ENCODE measurements at regions not wholly inside any gene's neighbourhood (a gene's known extent, or its start where the extent isn't known, plus 50 kb on each side); places are given as distances from the start of the nearest gene placed in this dataset.
A peak's percentile ranks its signal among the peaks of the same experiment; 100 is the strongest.

DNA sequence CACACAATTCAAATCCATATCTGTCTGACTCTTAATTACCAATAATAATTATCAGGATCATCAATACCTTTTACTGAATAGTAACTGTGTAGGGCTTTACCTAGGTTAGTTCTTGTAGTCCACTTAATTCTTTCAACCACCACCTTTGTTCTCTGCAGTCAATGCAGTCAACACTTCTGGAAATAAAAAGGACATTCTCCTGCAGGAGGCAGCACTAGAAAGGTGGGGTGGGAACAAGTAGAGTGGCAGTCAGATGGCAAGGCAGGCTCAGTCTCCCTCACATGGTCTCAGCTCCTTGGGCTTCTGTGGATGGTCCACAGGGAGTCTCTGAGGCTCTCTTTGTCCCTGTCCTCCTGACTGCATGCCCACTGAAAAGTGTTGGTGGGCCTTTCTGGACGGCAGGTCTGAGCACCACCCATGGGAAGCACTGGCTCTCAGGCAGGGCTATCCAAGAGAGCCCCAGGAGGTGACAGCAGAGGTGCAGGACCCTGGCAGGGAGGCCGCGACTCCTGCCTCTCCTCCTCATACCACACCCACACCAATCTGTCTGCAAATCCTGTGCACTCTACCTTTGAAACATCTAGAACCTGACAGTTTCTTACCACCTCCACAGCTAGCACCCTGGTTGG is 237.3 kb downstream of the FOXD2 start:
- no peak overlapping the region for H2BK20ac ChIP-seq (ENCODE audit: low read depth, low read length, poor library complexity, severe bottlenecking)
- H3K23ac ChIP-seq (ENCODE audit: insufficient read length, low read depth, low read length): no peak overlapping the region
- Mint-ChIP-seq H3K9me3 (peaks cover 18 to 19% of the 10 kb centered on the region in 2 experiments), H3K27me3 (ENCODE audit: low read depth) (peaks cover 21% of the 10 kb centered on the region), H3K4me3 (no peak overlapping the region), H3K4me1 (peaks cover 5 to 15% of the 10 kb centered on the region in 2 experiments), H3K36me3 (ENCODE audit: insufficient read depth in 1 of 3, low read depth in 3 of 3) (peaks cover 4 to 6% (median 4%) of the 10 kb centered on the region in 3 experiments; a peak in 6 of 7 replicates), H3K27ac (no peak overlapping the region)
- no peak overlapping the region for H2BK12ac ChIP-seq (ENCODE audit: insufficient read length, low read depth, low read length)
- TF ChIP-seq, protein P1, sequence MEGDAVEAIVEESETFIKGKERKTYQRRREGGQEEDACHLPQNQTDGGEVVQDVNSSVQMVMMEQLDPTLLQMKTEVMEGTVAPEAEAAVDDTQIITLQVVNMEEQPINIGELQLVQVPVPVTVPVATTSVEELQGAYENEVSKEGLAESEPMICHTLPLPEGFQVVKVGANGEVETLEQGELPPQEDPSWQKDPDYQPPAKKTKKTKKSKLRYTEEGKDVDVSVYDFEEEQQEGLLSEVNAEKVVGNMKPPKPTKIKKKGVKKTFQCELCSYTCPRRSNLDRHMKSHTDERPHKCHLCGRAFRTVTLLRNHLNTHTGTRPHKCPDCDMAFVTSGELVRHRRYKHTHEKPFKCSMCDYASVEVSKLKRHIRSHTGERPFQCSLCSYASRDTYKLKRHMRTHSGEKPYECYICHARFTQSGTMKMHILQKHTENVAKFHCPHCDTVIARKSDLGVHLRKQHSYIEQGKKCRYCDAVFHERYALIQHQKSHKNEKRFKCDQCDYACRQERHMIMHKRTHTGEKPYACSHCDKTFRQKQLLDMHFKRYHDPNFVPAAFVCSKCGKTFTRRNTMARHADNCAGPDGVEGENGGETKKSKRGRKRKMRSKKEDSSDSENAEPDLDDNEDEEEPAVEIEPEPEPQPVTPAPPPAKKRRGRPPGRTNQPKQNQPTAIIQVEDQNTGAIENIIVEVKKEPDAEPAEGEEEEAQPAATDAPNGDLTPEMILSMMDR (conservative IDR thresholded peaks at IDR 0.05): peak; percentile 41; the same call in 2 of the 3 replicates
- H3K4me2 ChIP-seq (ENCODE audit: insufficient read depth, insufficient read length, low read length): no peak overlapping the region
- H3K4ac ChIP-seq (ENCODE audit: low read depth, low read length): no peak overlapping the region
- H4K20me1 ChIP-seq (ENCODE audit: control insufficient read depth, insufficient read depth, insufficient read length): no peaks in the 10 kb centered on the region
- no peak overlapping the region for H3K56ac ChIP-seq (ENCODE audit: insufficient read length, low read depth, low read length)
- no peak overlapping the region for H3K9ac ChIP-seq (ENCODE audit: extremely low read depth, insufficient read length, low read length)
- no peak overlapping the region for H4K5ac ChIP-seq (ENCODE audit: insufficient read length, low read depth, low read length)
- no peaks in the 10 kb centered on the region for H3K9me3 ChIP-seq (ENCODE audit: control insufficient read depth, low read depth, low read length)
- peaks cover 2% of the 10 kb centered on the region for H3K23me2 ChIP-seq (ENCODE audit: insufficient read length, low read depth, low read length, poor library complexity, severe bottlenecking)
- DNase-seq: peak; percentile 27
- no CpG with 5 or more reads among the region's 3 CpGs for WGBS (ENCODE audit: extremely low coverage, insufficient read length, low lambda C conversion rate)
- H4K91ac ChIP-seq (ENCODE audit: insufficient read length, low read depth, low read length): no peak overlapping the region
- H3K27ac ChIP-seq (ENCODE audit: insufficient read length, low read depth, low read length): no peak overlapping the region
- H3T11ph ChIP-seq (ENCODE audit: low read length): no peak overlapping the region
- H2BK15ac ChIP-seq (ENCODE audit: low read depth, low read length): no peak overlapping the region
- H2AFZ ChIP-seq (ENCODE audit: low read length): no peak overlapping the region
- H3K79me2 ChIP-seq (ENCODE audit: insufficient read depth, low read length): no peaks in the 10 kb centered on the region
- no peak overlapping the region for H3K18ac ChIP-seq (ENCODE audit: insufficient read length, low read depth, low read length)
- H2AK5ac ChIP-seq (ENCODE audit: insufficient read length, low read length): no peak overlapping the region
- no peaks in the 10 kb centered on the region for H3K79me1 ChIP-seq (ENCODE audit: insufficient read depth, low read depth, low read length, poor library complexity, severe bottlenecking)
- H4K8ac ChIP-seq (replicated peaks; ENCODE audit: insufficient read length, low read depth, low read length): no peak overlapping the region
- no peaks in the 10 kb centered on the region for H3K4me1 ChIP-seq (ENCODE audit: insufficient read depth, low read length)
- no peaks in the 10 kb centered on the region; the same call in 1 of the 2 replicates for H3K27me3 ChIP-seq (ENCODE audit: insufficient read depth, low read length)
- H2BK5ac ChIP-seq (ENCODE audit: insufficient read length, low read length): no peak overlapping the region
- no peak overlapping the region for H3K14ac ChIP-seq (ENCODE audit: insufficient read depth, low read length)
- no peak overlapping the region for H2BK120ac ChIP-seq (ENCODE audit: low read depth, low read length, poor library complexity, severe bottlenecking)

Measured in H9 (cell line).